K562 (cell line): ENCODE measurements at regions not wholly inside any gene's neighbourhood (a gene's known extent, or its start where the extent isn't known, plus 50 kb on each side); places are given as distances from the start of the nearest gene placed in this dataset.

ENCODE experiments used
- ATAC-seq: fragments of 200-7000 bp; cut with Tn5 transposase; 3 replicates; pipeline ENCODE4 v1.9.1; 2020; ENCODE audit warnings: moderate library complexity
- BruUV-seq: library from RNA; stranded (reverse); fragments of 400-500 nt; replicated peaks from 2 replicates; lab custom pipeline; 2021; lab: Mats Ljungman, UMichigan
- CTCF ChIA-PET: fragments of 300-600 bp; formaldehyde crosslinking; extraction: SDS; loops from one replicate; lab custom pipeline; 2021; ENCODE audit warnings: low intra/inter-chr PET ratio; lab: Yijun Ruan, JAX
- POLR2A ChIA-PET: fragments of 300-600, 350-650 bp; sonication (Branson Sonifier 250); formaldehyde crosslinking; extraction: SDS; loops from one replicate; lab custom pipeline; 2021; ENCODE audit warnings: antibody characterized with exemption, inconsistent platforms; lab: Yijun Ruan, JAX
- DNase-seq, 4 experiments: peaks; one replicate each; pipeline versions ENCODE4 v3.0.0 to v3.0.0-alpha.2; 2011 to 2018; ENCODE audit warnings: low spot score in 3 of 4, mixed read lengths in 3 of 4; ENCODE audit errors: extremely low read depth in 1 of 4
- FAIRE-seq: peaks from 2 replicates; lab custom pipeline; 2011; peaks lifted over from hg19 to GRCh38; lab: Jason Lieb, UNC
- H2AFZ ChIP-seq: 2 replicates; pipeline ENCODE4 v1.6.0; 2011; ENCODE audit warnings: low read depth, low read length, control low read depth, inconsistent platforms
- H3K27ac ChIP-seq: fragments of 200-600 bp; 3 replicates; pipeline ENCODE4 v1.8.0; 2011; ENCODE audit warnings: low read depth, mild to moderate bottlenecking, control low read depth, inconsistent platforms, low read length, moderate library complexity, mixed read lengths; ENCODE audit errors: extremely low read depth
- H3K27me3 ChIP-seq, 2 experiments: fragments of 300-600 bp in 1 of 2; 2 replicates in 1 of 2; 3 replicates in 1 of 2; pipeline versions ENCODE4 v1.6.0 to v1.8.0; 2011; ENCODE audit warnings: inconsistent platforms in 2 of 2, low read length in 2 of 2, mild to moderate bottlenecking in 1 of 2, mixed read lengths in 1 of 2, moderate library complexity in 1 of 2; ENCODE audit not compliant: control insufficient read depth in 2 of 2, insufficient read depth in 2 of 2
- H3K36me3 ChIP-seq: fragments of 300-600 bp; 3 replicates; pipeline ENCODE4 v1.8.0; 2011; ENCODE audit warnings: mild to moderate bottlenecking, low read length, inconsistent platforms; ENCODE audit not compliant: control insufficient read depth, insufficient read depth
- H3K4me1 ChIP-seq, 2 experiments: fragments of 200-600 bp in 1 of 2; replicated peaks in 1 of 2; 2 replicates in 1 of 2; 3 replicates in 1 of 2; pipeline versions ENCODE4 v1.5.1 to v1.8.0; 2011; ENCODE audit warnings: inconsistent platforms in 2 of 2, low read length in 2 of 2, mild to moderate bottlenecking in 1 of 2, mixed read lengths in 1 of 2, moderate library complexity in 1 of 2; ENCODE audit not compliant: control insufficient read depth in 2 of 2, insufficient read depth in 2 of 2
- H3K4me2 ChIP-seq: 2 replicates; pipeline ENCODE4 v1.6.1; 2011; ENCODE audit warnings: low read length, control low read depth, inconsistent platforms, mixed read lengths; ENCODE audit not compliant: insufficient read depth
- H3K4me3 ChIP-seq: fragments of 200-600 bp; sonication (generic), shearing (Covaris generic); 2 replicates; pipeline ENCODE4 v1.5.1; 2016; ENCODE audit warnings: control low read depth, inconsistent platforms
- H3K79me2 ChIP-seq: fragments of 200-600 bp; 3 replicates; pipeline ENCODE4 v1.8.0; 2011; ENCODE audit warnings: low read length, inconsistent platforms; ENCODE audit not compliant: control insufficient read depth, insufficient read depth
- H3K9ac ChIP-seq, 2 experiments: 2 replicates each; pipeline versions ENCODE4 v1.6.0 to v1.6.1; 2011; ENCODE audit warnings: low read depth in 2 of 2, low read length in 2 of 2, control low read depth in 1 of 2, inconsistent platforms in 1 of 2, mild to moderate bottlenecking in 1 of 2, mixed read lengths in 1 of 2; ENCODE audit not compliant: insufficient read depth in 1 of 2
- H3K9me1 ChIP-seq: one replicate; pipeline ENCODE4 v1.6.0; 2011; ENCODE audit warnings: inconsistent platforms, mild to moderate bottlenecking, low read length, moderate library complexity; ENCODE audit not compliant: control insufficient read depth, insufficient read depth
- H3K9me3 ChIP-seq: replicated peaks from 2 replicates; pipeline ENCODE4 v1.5.1; 2011; ENCODE audit warnings: low read depth, low read length, inconsistent platforms; ENCODE audit not compliant: control insufficient read depth, insufficient read depth
- H4K20me1 ChIP-seq: replicated peaks from 2 replicates; pipeline ENCODE4 v1.6.1; 2011; ENCODE audit warnings: low read length, inconsistent platforms, mixed read lengths; ENCODE audit not compliant: control insufficient read depth, insufficient read depth
- CREM ChIP-seq: IDR thresholded peaks from 2 replicates; pipeline ENCODE4 v1.6.1; 2014; ENCODE audit warnings: antibody characterized with exemption, low read depth
- ZNF134 ChIP-seq: fragments of 250-450 bp; sonication (Bioruptor Pico); conservative IDR thresholded peaks from 2 replicates; pipeline ENCODE4 v1.4.0; 2020
- WGBS: fragments of 100-300 bp; shearing (Covaris generic); methylation state at CpG from one replicate; pipeline ENCODE4 v1.1.6; 2016; ENCODE audit warnings: low coverage, mixed read lengths; ENCODE audit not compliant: insufficient coverage; ENCODE audit errors: missing lambda C conversion rate; 5-methylcytosine and 5-hydroxymethylcytosine counted together
- in situ Hi-C: fragments of 300-500 bp; cut with MboI; formaldehyde crosslinking; loops from 4 replicates; pipeline ENCODE4 v1.15.0; 2018; ENCODE audit warnings: inconsistent platforms, mixed read lengths
- intact Hi-C: fragments of 100-400 bp; cut with micrococcal nuclease; formaldehyde crosslinking; loops from 2 replicates; pipeline ENCODE4 v1.14.2; 2022
- TF ChIP-seq, protein P1 (sequence below): sonication (generic); formaldehyde crosslinking; IDR thresholded peaks from 2 replicates; pipeline ENCODE4 v1.8.1; 2022; ENCODE audit warnings: missing genetic modification reagents

GRCh38 chr3:77780278-77780996, 740.5 kb downstream of the ROBO2 start:
- BruUV-seq = no TSS peak
- Histone ChIP-seq H3K4me1 (no peaks in the 10 kb centered on the region), H4K20me1 (no peaks in the 10 kb centered on the region), H2AFZ (no peak overlapping the region), H3K36me3 (no peaks in the 10 kb centered on the region), H3K9ac (no peak overlapping the region), H3K9me1 (no peaks in the 10 kb centered on the region)
- ChIA-PET POLR2A (interaction anchor here (0.6 kb wide), 1 partner anchor 793 kb away, joined by 4 read pairs; no protein-coding TSS in a partner anchor), CTCF (no interaction called here)
- intact Hi-C loops (no loop called here), in situ Hi-C loops (no loop called here)
- ATAC-seq = no peak
- TF ChIP-seq, protein P1, sequence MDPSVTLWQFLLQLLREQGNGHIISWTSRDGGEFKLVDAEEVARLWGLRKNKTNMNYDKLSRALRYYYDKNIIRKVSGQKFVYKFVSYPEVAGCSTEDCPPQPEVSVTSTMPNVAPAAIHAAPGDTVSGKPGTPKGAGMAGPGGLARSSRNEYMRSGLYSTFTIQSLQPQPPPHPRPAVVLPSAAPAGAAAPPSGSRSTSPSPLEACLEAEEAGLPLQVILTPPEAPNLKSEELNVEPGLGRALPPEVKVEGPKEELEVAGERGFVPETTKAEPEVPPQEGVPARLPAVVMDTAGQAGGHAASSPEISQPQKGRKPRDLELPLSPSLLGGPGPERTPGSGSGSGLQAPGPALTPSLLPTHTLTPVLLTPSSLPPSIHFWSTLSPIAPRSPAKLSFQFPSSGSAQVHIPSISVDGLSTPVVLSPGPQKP = no peak
- TF ChIP-seq, all 486 proteins: peak for 0
- H3K27me3 ChIP-seq = no peaks in the 10 kb centered on the region
- no peak for DNase-seq
- H3K4me3 ChIP-seq = no peak overlapping the region
- no peak overlapping the region for H3K27ac ChIP-seq
- WGBS = under 1% methylated on average over 5 of the region's 5 CpGs
- H3K79me2 ChIP-seq = no peaks in the 10 kb centered on the region
- no peak for FAIRE-seq
- H3K9me3 ChIP-seq = no peaks in the 10 kb centered on the region
- H3K4me2 ChIP-seq = no peak overlapping the region

DNA sequence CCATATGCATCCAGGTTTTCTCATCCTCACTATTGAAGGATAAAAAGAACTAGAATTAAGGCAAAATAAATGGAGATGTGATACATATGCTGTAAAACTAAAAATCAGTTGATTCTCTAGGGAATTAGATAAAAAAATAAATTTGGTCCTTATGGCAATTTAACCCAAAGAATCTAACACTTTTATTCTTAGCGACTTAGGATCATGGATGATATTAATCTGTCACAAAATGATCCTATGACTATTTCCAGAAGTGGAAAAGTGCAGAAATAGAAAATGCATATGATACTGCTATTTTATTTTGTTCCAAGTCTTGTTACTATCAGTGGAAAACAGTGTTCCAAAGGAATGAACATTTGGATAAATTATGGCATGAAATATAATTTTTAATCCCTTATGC, 746.3 kb downstream of the ROBO2 start:
- ChIA-PET CTCF (no interaction called here), POLR2A (no interaction called here)
- ATAC-seq (no peak), DNase-seq (no peak), FAIRE-seq (no peak)
- Histone ChIP-seq H3K9me3 (no peaks in the 10 kb centered on the region), H3K36me3 (no peaks in the 10 kb centered on the region), H3K9ac (no peak overlapping the region), H3K27ac (no peak overlapping the region), H4K20me1 (no peaks in the 10 kb centered on the region), H3K27me3 (no peaks in the 10 kb centered on the region), H2AFZ (no peak overlapping the region), H3K4me3 (no peak overlapping the region), H3K4me1 (no peaks in the 10 kb centered on the region), H3K79me2 (no peaks in the 10 kb centered on the region), H3K9me1 (no peaks in the 10 kb centered on the region), H3K4me2 (no peak overlapping the region)
- 0% methylated on average over 1 of the region's 1 CpG for WGBS
- TF ChIP-seq ZNF134 (no peak), CREM (no peak)
- intact Hi-C loops = no loop called here
- BruUV-seq = no TSS peak
- in situ Hi-C loops = no loop called here
